ENCODE measurements at regions not wholly inside any gene's neighbourhood (a gene's known extent, or its start where the extent isn't known, plus 50 kb on each side); places are given as distances from the start of the nearest gene placed in this dataset.
"Not testable (repeated sequence)": the region's sequence is repeated elsewhere in the genome, so short reads cannot be mapped to it uniquely, and the experiment has no call there.

DNA sequence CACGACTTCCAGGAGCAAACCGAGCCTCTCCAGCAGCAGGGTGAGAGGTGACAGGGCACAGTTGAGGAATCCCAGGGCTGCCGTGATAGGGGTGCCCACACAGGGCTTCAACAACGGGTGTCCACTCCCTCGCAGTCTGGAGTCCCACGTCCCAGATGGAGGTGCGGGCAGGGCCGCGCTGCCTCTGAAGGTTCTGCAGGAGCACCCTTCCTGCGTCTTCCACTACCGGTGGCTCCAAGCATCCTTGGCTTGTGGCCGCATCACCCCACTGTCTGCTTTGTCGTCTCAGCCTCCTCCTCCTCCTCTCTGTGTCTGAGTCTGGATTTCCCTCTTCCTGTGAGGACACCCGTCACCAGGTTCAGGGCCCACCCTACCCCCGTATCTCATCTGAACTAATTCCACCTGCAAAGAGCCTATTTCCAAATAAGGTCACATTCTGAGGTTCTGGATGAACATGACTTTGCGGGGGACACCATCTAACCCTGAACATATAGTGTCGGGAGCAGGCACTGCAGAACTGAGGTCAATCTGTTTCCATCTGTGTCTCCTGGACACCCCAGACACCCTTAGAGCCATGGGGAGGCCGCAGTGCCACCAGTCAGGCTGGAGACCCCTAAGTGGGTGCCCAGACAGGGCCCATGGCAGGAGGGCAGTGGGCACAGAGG lies 117.3 kb upstream of the FOXD4L5 start:
- DNase-seq (ENCODE audit: low spot score); intact Hi-C loops (cut with DNase I): not testable (repeated sequence)

GRCh38 chr9:65401456-65402045 lies 116.5 kb upstream of the FOXD4L5 start:
- DNase-seq (ENCODE audit: low spot score); intact Hi-C loops (cut with DNase I): not testable (repeated sequence)

DNA sequence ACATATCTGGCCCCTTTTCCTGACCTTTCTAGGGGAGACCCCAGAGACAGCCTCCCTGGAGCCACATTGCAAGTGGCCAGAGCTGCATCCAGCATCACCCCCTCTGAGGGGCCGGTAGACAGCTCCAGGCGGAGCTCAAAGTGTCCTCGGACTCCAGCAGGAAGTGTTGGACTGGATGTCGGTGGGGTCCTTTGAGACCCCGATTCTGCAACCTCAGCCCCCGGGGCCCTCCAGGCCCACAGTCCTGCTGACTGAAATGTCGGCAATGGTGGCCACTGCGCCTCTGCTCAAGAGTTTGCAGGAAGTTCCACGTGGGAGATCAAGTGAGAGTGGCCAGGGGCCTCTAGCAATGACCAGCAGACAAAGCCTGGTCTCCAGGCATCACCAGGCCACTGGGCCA lies 115.9 kb upstream of the FOXD4L5 start:
- DNase-seq (ENCODE audit: low spot score), result no peak
- intact Hi-C loops (cut with DNase I), result no loop called here

GRCh38 chr9:65397763-65398719 lies 113.0 kb upstream of the FOXD4L5 start:
- intact Hi-C loops (cut with DNase I); DNase-seq (ENCODE audit: low spot score): not testable (repeated sequence)

DNA sequence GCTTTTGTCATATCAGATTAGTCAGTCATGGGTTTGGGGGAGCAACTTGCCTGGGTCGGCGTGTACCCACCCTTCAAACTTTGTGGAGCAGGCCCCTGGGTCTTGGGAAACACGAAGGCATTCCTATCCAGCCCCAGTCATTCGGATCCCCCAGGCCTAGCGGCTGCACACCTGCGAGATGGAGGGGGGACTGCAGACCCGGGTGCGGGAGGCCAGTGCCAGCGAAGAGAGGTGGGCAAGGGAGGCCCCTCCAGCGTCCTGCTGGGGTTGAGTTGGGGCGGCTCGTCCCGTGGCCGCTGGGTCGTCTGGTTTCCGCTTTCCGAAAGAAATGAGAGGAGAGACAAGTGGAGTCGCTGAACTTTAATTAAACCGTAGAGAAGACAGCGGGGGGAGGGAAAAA lies 112.2 kb upstream of the FOXD4L5 start:
- intact Hi-C loops (cut with DNase I); DNase-seq (ENCODE audit: low spot score): not testable (repeated sequence)

DNA sequence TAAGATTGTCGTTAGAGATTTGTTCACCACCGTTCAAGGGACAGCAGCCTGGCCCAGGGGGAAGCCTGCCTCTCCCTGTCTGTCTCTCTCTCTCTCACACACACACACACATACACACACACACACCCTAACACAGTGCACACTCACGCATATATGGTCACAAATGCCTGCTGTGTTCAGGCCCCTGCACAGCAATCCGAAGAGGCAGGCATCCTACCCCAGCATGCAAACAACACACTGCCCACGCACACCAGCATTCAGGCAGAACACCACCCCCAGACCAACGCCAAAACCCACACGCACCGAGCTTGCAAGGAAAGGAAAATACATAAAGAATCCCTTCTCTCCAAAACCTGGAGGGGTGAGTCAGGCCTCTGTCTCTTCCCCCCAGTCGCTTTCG lies 111.6 kb upstream of the FOXD4L5 start:
- intact Hi-C loops (cut with DNase I); DNase-seq (ENCODE audit: low spot score): not testable (repeated sequence)

- intact Hi-C loops (cut with DNase I); DNase-seq (ENCODE audit: low spot score): not testable (repeated sequence)
These were observed 110.8 kb upstream of the FOXD4L5 start for GRCh38 chr9:65395789-65396188.

- intact Hi-C loops (cut with DNase I); DNase-seq (ENCODE audit: low spot score): not testable (repeated sequence)
These were observed 110.1 kb upstream of the FOXD4L5 start for GRCh38 chr9:65395121-65395520.

DNA sequence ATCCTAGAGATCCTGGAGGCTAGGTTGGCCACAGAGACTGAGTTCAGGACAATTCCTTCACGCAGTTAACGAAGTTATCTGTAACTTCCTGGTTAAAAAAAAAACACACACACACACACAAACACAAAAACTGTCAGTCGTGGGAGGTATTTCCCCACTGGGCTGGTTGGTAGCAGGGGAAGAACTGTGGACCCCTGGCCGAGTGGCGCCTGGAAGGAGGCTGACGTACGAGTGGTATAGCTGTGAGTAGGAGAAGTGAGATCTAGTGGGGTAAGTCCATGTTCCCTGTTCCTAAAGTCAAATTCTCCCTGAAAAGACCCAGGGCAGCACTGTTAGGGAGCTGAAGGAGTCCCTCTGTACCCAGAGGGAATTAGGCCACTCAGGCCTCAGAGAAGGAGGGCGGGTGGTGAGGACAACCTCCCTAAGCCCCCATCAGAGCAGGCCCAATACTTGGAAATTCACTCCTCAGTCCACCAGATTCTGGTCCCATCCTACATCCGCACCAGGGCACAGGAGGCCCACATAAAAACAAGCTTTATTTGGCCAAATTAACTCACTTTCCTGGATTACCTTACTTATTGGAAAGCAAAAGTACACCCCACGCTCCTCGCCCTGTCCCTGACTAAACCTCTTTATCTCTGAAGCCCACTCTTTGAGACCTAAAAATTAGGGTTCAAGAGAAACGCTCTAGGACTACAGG lies 108.3 kb upstream of the FOXD4L5 start:
- DNase-seq (ENCODE audit: low spot score); intact Hi-C loops (cut with DNase I): not testable (repeated sequence)

DNA sequence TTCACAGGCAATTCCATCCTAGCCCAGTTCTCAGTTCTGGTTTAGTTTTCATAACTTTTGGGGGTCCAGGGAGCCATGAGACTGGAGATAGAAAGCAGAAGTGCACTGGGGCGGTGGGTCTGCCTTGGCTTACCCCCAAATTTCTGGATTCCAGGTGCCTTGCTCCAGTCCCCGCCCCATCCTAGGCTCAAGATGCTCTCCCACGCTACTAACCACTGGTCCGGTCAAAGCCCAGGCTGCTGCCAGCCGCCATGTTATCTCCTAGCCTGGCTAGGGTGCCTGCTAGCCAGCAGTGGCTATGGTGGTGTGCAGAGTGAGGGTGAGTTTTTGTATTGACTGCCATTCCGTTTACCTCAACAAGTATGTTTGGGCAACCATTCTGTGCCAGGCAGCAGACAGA lies 107.6 kb upstream of the FOXD4L5 start:
- DNase-seq (ENCODE audit: low spot score); intact Hi-C loops (cut with DNase I): not testable (repeated sequence)

- DNase-seq (ENCODE audit: low spot score), result peak; percentile 88
- intact Hi-C loops (cut with DNase I), result not testable (repeated sequence)
These were observed 104.7 kb upstream of the FOXD4L5 start for GRCh38 chr9:65389710-65390109.

DNA sequence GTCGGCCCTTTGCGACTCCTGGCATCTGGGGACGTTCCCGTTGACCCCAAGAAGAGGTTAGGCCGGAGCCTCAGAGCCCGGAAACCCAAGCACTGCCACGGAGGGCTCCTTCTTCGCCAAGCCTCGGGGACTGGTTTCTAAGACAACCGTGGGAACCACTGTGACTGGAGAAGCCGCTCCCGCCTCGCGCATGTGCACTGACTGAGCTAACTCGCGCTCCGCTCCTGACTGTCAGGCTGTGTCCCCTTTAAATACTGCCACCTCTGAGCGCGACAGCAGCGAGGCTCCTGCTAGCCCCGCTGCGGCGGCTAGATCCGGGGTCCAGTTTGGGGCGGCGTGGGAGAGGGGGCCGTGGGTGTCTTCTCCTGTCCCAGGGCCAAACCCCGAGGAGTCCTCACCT lies 104.2 kb upstream of the FOXD4L5 start:
- DNase-seq (ENCODE audit: low spot score); intact Hi-C loops (cut with DNase I): not testable (repeated sequence)

DNA sequence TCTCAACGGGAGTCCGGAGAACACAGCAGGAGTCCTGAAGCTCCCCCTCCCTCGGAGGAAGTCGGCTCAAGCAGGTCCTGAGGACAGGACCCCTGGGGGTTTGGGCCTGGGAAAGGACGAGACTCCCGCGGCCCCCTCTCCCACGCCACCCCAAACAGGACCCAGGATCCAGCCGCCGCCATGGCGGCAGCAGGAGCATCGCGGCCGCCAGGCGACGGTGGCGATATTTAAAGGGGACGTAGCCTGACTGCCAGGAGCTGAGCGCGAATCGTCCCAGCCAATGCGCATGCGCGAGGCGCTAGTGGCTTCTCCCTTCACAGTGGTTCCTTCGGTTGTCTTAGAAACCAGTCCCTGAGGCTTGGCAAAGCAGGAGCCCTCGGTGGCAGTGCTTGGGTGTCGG lies 101.7 kb upstream of the FOXD4L5 start:
- intact Hi-C loops (cut with DNase I), result not testable (repeated sequence)

DNA sequence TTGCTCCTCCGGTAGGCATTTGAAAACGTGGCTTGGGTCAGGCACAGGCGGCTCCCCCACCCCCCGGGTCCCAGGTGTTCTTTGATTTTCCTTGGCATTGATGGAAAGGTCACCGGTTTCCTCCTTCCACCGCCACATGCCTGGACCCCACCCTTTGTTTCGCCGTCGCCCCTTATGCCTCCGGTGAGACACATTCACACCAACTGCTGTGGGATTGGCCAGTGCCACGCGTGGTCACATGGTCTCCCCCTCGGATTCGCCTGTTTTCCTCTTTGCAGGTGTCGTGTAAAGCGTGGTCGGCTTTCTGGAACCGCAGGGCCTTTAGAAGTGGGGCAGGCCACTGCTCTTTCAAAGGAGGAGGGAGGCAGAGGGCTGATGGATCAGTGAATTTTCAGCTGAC lies 101.2 kb upstream of the FOXD4L5 start:
- intact Hi-C loops (cut with DNase I); DNase-seq (ENCODE audit: low spot score): not testable (repeated sequence)

More for the DNA sequence above, 101.7 kb upstream of the FOXD4L5 start:
- peak; percentile 92 for DNase-seq (ENCODE audit: low spot score)

DNA sequence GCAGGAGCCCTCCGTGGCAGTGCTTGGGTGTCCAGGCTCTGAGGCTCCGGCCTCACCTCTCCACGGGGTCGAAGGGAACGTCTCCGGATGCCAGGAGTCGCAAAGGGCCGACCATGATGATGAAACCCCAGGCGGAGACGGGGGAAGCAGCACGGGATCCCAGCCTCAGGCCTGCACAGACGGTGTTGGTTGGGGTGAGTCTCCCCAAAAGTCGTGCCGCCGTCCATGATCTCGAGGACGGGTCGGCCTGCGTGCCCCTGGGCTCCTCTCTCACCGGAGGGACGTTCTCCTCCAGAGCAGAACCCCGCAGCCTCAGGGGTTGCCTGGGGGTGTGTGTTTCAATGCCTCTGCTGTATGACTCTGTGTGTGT lies 100.6 kb upstream of the FOXD4L5 start:
- intact Hi-C loops (cut with DNase I); DNase-seq (ENCODE audit: low spot score): not testable (repeated sequence)

DNA sequence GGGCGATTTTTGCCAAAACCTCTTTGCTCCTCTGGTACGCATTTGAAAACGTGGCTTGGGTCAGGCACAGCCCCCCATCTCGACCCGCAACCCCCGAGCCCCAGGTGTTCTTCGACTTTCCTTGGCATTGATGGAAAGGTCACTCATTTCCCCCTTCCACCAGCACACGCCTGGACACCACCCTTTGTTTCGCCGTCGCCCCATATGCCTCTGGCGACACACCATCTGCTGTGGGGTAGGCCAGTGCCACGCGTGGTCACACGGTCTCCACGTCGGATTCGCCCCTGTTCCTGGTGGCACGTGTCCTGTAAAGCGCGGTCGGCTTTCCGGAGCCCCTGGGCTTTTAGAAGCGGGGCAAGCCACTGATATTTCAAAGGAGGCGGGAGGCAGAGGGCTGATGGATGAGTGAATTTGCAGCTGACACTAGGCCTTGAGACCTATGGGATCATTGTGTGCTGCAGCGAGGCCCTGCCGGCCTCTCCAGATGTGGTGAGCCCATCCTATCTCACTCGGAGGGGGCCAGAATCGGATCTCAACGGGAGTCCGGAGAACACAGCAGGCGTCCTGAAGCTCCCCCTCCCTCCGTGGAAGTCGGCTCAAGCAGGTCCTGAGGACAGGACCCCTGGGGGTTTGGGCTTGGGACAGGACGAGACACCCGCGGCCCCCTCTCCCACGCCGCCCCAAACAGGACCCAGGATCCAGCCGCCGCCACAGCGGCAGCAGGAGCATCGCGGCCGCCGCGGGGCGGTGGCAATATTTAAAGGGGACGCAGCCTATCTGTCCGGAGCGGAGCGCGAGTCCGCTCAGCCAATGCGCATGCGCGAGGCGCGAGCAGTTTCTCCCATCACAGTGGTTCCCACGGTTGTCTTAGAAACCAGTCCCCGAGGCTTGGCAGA lies 100.0 kb upstream of the FOXD4L5 start:
- intact Hi-C loops (cut with DNase I); DNase-seq (ENCODE audit: low spot score): not testable (repeated sequence)

DNA sequence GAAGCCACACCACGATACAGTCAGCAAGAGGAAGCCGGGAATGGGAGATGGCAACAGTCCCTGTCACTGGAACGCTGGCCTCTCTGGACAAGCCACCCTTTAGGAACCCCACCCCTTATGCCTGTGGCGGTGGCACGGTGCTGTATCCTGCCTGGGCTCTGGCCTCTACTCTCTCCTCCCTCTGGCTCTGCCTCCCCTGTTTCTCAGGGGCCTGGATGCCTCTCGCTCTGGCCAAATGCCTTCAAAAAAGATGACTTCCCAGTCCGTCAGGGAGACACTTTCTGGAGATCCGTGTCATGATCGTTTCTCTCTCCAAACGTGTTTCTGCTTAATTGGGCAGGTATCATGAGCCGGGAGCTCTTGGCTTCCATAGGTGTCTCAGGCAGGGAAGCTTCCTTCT lies 99.1 kb upstream of the FOXD4L5 start:
- intact Hi-C loops (cut with DNase I); DNase-seq (ENCODE audit: low spot score): not testable (repeated sequence)

DNA sequence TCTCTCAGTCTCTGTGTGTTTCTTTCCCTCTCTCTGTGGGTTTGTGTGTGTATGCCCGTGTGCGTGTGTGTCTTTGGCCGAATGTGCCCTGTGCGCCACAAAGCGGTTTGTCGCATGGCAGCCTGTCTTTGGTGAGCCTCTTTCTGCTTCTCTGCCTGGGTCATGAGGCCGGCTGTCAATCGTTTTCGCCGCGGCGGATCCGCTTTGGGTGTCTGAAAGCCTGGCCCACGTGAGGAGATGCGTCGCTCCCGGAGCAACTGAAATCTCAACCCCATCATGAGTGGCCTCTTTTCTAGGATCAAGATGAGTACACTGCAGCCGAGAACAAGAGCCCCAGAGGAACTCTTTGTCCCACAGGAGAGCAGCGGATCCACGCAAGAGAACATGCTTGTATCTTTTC lies 98.6 kb upstream of the FOXD4L5 start:
- intact Hi-C loops (cut with DNase I); DNase-seq (ENCODE audit: low spot score): not testable (repeated sequence)
